Peyer's patch (tissue), 4 donors: ENCODE measurements at regions not wholly inside any gene's neighbourhood (a gene's known extent, or its start where the extent isn't known, plus 50 kb on each side); places are given as distances from the start of the nearest gene placed in this dataset.

Experiments
- DNase-seq, 3 donors: peaks; one replicate each; pipeline ENCODE4 v3.0.0-alpha.2; 2017 to 2019
- H3K27ac ChIP-seq, 4 donors: fragments of 200-600 bp; sonication (generic); one replicate each; pipeline ENCODE4 v1.5.1; 2016 to 2019
- H3K27me3 ChIP-seq, 2 donors: fragments of 200-600 bp; sonication (generic); one replicate each; pipeline ENCODE4 v1.5.1; 2019
- H3K36me3 ChIP-seq, 3 donors: fragments of 200-600 bp; sonication (generic); one replicate each; pipeline ENCODE4 v1.5.1; 2016 to 2019
- H3K4me1 ChIP-seq, 4 donors: fragments of 200-600 bp; sonication (generic); one replicate each; pipeline ENCODE4 v1.5.1; 2016 to 2019
- H3K4me3 ChIP-seq, 4 donors: fragments of 200-600 bp; sonication (generic); 1 replicate in 3 of 4; 2 replicates in 1 of 4; pipeline ENCODE4 v1.5.1; 2016 to 2019; ENCODE audit warnings: mild to moderate bottlenecking in 1 of 4
- H3K9me3 ChIP-seq, 4 donors: fragments of 200-600 bp; sonication (generic); one replicate each; pipeline ENCODE4 v1.5.1; 2016 to 2019; ENCODE audit warnings: mild to moderate bottlenecking in 1 of 4
- POLR2A ChIP-seq, 2 donors: fragments of 450-650 bp; IDR thresholded peaks; one replicate each; pipeline ENCODE4 v1.5.1; 2017; ENCODE audit warnings: antibody characterized with exemption in 2 of 2, mild to moderate bottlenecking in 2 of 2, moderate library complexity in 2 of 2
- TF ChIP-seq, protein P1 (sequence below), 6 experiments: fragments of 450-650 bp in 4 of 6; fragments of 200-600 bp in 2 of 6; sonication (generic) in 1 of 6; IDR thresholded peaks; one replicate each; pipeline ENCODE4 v1.5.1; 2017 to 2019; ENCODE audit warnings: antibody characterized with exemption in 6 of 6, mild to moderate bottlenecking in 3 of 6, moderate library complexity in 1 of 6

DNA sequence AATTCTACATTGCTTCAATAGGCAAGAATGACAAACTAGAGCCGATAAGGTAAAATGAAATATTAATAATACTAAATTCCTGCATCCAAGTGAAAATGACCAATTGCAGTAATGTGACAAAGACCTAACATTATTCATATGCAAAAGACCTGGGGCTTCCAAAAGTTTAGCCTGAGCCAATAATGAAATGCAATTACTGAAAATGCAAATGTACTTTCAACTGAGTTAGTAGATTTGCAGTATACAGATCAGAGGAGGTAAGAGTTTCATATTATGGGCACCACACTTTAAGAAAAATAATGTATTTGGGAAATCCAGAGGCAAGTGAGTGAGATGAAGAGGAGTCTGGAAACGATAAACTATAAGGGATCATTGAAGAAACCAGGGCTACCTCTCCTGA, 193.7 kb upstream of the GMDS start:
- Histone ChIP-seq H3K4me3 (no peak overlapping the region), H3K9me3 (no peaks in the 10 kb centered on the region), H3K27ac (no peak overlapping the region), H3K36me3 (no peaks in the 10 kb centered on the region), H3K4me1 (no peaks in the 10 kb centered on the region), H3K27me3 (no peaks in the 10 kb centered on the region)
- DNase-seq: no peak
- no peak for TF ChIP-seq POLR2A (IDR thresholded peaks at IDR 0.05)
- TF ChIP-seq, protein P1, sequence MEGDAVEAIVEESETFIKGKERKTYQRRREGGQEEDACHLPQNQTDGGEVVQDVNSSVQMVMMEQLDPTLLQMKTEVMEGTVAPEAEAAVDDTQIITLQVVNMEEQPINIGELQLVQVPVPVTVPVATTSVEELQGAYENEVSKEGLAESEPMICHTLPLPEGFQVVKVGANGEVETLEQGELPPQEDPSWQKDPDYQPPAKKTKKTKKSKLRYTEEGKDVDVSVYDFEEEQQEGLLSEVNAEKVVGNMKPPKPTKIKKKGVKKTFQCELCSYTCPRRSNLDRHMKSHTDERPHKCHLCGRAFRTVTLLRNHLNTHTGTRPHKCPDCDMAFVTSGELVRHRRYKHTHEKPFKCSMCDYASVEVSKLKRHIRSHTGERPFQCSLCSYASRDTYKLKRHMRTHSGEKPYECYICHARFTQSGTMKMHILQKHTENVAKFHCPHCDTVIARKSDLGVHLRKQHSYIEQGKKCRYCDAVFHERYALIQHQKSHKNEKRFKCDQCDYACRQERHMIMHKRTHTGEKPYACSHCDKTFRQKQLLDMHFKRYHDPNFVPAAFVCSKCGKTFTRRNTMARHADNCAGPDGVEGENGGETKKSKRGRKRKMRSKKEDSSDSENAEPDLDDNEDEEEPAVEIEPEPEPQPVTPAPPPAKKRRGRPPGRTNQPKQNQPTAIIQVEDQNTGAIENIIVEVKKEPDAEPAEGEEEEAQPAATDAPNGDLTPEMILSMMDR (IDR thresholded peaks at IDR 0.05): no peak

DNA sequence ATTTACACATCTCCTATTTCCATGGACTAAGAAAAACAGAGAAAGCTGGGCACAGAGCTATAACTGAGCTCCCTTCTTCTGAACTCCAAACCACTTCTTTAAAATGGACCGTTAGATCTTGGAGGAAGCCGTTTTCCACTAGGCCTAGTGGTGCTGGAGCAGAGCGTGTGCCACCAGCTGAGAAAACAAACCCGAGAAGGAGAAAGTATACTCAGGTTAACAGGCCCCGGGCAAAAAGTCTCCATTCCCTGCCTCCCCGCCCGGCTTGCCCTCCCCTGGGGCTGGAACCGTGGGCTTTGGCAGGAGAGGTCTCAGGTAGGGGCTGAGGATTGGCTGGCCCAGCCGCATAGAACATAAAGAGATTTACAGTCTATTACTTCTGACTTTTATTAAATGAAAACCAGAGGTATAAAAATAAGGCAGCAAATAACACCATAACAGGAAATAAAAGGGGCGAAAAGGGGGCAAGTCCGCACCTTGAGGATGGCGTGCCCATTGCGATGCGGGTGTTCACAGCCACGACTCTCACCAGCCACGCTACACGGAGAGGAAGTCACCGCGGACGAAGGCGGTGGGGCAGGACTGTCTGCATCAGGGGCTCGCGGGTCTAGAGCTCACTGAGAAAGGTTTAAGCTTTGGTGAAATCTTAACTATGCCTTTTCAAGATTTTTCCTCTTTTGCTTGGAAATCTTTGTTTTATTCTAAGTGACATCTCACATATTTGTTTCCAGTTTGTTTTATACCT, 191.2 kb upstream of the GMDS start:
- no peaks in the 10 kb centered on the region for H3K9me3 ChIP-seq
- no peak overlapping the region for H3K27ac ChIP-seq
- no peaks in the 10 kb centered on the region for H3K4me1 ChIP-seq
- no peak for DNase-seq
- H3K4me3 ChIP-seq: no peak overlapping the region
- TF ChIP-seq, protein P1 (IDR thresholded peaks at IDR 0.05): no peak
- TF ChIP-seq POLR2A (IDR thresholded peaks at IDR 0.05): no peak
- no peaks in the 10 kb centered on the region for H3K36me3 ChIP-seq
- no peaks in the 10 kb centered on the region for H3K27me3 ChIP-seq

DNA sequence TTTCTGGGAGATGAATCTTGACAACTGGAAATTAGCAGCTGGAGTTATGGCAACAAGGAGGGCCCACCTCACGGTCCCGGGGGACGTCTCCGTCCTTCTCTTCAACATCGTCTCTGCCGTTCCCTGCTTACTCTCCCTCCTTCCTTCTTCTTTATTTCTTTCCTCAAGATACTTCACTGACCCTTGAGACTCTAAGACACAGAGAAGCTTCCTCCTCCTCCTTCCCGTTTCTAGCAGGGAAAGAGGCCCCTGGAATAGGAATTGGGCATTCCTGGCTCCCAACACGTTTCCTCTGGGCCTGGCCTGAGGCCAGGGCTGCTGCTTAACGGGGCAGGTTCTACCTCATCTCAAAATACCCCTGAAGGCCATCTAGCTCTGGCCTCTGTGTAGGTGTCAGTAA, 189.9 kb upstream of the GMDS start:
- Histone ChIP-seq H3K4me1 (no peaks in the 10 kb centered on the region), H3K9me3 (no peaks in the 10 kb centered on the region), H3K27me3 (no peaks in the 10 kb centered on the region), H3K27ac (no peak overlapping the region), H3K36me3 (no peaks in the 10 kb centered on the region), H3K4me3 (no peak overlapping the region)
- DNase-seq: no peak
- TF ChIP-seq, protein P1 (IDR thresholded peaks at IDR 0.05): no peak
- no peak for TF ChIP-seq POLR2A (IDR thresholded peaks at IDR 0.05)

DNA sequence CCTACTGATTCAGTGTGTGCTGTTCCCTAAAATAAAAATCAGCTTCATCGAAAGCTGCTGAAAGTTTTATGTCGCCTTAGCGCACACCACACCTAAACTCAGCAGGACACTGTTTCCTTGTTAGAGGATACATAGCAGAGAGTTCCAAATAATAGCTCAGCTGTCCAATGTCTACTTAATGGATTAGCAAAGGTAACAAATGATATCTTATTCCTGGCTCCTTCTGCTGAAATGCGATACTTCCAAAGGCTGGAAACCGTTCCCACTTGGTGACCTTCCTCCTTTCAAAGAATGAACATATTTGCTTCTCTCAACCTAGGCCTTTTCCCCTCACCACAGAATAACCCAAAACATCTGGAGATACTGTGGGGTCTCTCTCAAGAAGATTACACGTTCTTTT, 189.5 kb upstream of the GMDS start:
- H3K27ac ChIP-seq: no peak overlapping the region
- H3K27me3 ChIP-seq: no peaks in the 10 kb centered on the region
- H3K4me3 ChIP-seq: no peak overlapping the region
- TF ChIP-seq, protein P1 (IDR thresholded peaks at IDR 0.05): no peak
- no peak for TF ChIP-seq POLR2A (IDR thresholded peaks at IDR 0.05)
- H3K4me1 ChIP-seq: no peaks in the 10 kb centered on the region
- H3K9me3 ChIP-seq: no peaks in the 10 kb centered on the region
- no peak for DNase-seq
- H3K36me3 ChIP-seq: no peaks in the 10 kb centered on the region

DNA sequence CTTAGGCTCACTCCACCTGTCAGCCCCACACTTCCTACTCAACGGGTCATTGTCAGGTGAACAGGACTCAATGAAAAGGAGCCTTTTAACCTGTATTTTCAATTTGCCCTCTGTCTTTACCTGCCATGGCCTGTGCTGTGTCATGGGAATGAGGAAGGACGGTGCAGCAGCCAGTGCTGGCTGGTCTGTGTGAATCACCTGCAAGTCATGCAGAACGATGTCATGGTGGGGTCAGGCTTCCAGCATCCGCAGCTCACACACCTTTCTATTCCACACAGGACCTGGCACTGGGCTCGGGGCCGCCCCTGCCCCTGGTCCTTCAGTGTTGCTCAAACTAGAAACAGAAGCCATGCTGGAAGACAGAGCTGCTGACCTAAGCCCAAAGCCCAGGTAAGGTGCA, 188.7 kb upstream of the GMDS start:
- H3K9me3 ChIP-seq: no peaks in the 10 kb centered on the region
- no peak for DNase-seq
- H3K4me1 ChIP-seq: no peaks in the 10 kb centered on the region
- no peak for TF ChIP-seq POLR2A (IDR thresholded peaks at IDR 0.05)
- TF ChIP-seq, protein P1 (IDR thresholded peaks at IDR 0.05): no peak
- no peak overlapping the region for H3K4me3 ChIP-seq
- no peaks in the 10 kb centered on the region for H3K27me3 ChIP-seq
- H3K36me3 ChIP-seq: no peaks in the 10 kb centered on the region
- no peak overlapping the region for H3K27ac ChIP-seq

DNA sequence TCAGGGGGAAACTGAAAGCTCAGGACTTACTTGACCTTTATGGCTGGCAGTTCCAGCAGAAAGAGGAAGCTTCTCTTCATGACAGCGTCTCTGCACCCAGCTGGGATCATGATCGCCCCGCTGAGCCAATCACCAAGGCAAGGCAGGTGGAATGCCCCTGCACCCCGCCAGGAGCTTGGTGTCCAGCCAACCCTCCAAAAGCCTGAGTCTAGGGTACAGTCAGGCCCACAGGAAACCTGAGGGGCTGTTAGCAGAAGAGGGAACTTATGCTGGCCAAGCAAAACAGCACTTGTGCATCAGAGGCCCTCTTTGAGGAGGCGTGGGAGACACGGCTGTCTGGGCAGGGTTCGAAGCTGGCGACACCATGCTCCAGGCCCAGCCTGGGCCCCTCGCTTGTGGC, 188.3 kb upstream of the GMDS start:
- Histone ChIP-seq H3K9me3 (no peaks in the 10 kb centered on the region), H3K4me3 (no peak overlapping the region), H3K27me3 (no peaks in the 10 kb centered on the region), H3K27ac (no peak overlapping the region), H3K4me1 (no peaks in the 10 kb centered on the region), H3K36me3 (no peaks in the 10 kb centered on the region)
- TF ChIP-seq, protein P1 (IDR thresholded peaks at IDR 0.05): no peak
- TF ChIP-seq POLR2A (IDR thresholded peaks at IDR 0.05): no peak
- no peak for DNase-seq
